ENCODE measurements at regions not wholly inside any gene's neighbourhood (a gene's known extent, or its start where the extent isn't known, plus 50 kb on each side); places are given as distances from the start of the nearest gene placed in this dataset.

DNA sequence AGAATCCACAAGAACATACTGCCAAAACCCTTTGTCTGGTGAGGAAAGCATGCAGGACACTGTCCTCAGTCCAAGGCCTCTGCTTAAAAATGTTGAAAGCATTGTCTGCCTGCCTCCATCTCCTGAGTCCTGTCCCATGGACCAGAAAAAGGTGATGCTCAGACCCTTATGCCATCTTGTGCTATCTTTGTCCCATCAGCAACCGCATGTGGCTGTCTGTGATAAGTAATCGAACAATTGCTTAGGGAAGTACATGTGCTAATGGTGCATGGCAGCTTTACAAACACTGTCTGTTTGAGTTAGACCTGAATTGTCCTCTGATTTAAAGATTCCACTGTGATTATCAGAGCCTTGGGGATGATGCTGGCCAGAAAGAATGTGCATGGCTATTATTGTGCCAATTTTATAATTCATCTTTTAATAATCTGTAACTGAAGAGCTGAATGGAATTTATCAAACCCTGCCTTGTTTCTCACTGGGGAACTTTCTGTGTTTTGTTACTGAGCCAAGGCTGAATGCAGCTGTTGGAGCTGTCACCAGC is 177.5 kb downstream of the DACT1 start:
- ChIA-PET CTCF (interaction anchor here (1.3 kb wide), 1 partner anchor 12 kb away, joined by 5 read pairs; no protein-coding TSS in a partner anchor), POLR2A (interaction anchor here (0.6 kb wide), 1 partner anchor 140 kb away, joined by 4 read pairs; no protein-coding TSS in a partner anchor)
- Mint-ChIP-seq H3K4me1 (no peaks in the 10 kb centered on the region), H3K4me3 (no peak overlapping the region), H3K27ac (no peak overlapping the region), H3K36me3 (no peaks in the 10 kb centered on the region), H3K9me3 (no peaks in the 10 kb centered on the region), H3K27me3 (ENCODE audit: low read depth) (no peaks in the 10 kb centered on the region)
- ATAC-seq (no peak), DNase-seq (ENCODE audit: low spot score) (no peak)
- no peak for TF ChIP-seq PRRX2 (CRISPR knock-in tag; IDR thresholded peaks at IDR 0.05)
- no peak for TF ChIP-seq ZBTB21 (CRISPR knock-in tag; IDR thresholded peaks at IDR 0.05; ENCODE audit: borderline replicate concordance)
- TF ChIP-seq, protein P1, sequence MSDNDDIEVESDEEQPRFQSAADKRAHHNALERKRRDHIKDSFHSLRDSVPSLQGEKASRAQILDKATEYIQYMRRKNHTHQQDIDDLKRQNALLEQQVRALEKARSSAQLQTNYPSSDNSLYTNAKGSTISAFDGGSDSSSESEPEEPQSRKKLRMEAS (CRISPR knock-in tag; IDR thresholded peaks at IDR 0.05): no peak

DNA sequence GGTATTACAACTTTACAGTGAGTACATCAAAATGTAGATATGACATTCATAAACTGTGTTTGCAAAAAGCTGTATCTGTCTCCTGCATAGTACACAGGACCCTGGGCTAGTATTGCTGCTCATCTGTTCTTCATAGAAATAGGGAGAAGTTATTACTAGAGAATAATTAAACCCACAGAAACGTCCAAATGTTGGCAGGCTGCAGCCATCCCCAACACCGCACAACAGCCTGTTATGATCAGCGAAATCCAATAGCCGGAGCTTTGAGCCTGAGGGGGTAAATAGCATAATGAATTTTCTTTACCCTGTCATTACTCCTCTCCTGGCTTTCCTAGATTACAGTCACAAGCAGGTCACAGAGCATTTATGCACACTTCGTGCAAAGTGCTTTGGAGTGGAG is 178.0 kb downstream of the DACT1 start:
- no peak for ATAC-seq
- no peak overlapping the region for H3K4me3 Mint-ChIP-seq
- no peak for DNase-seq (ENCODE audit: low spot score)
- H3K36me3 Mint-ChIP-seq: no peaks in the 10 kb centered on the region
- ChIA-PET CTCF (interaction anchor here (1.3 kb wide), 1 partner anchor 11 kb away, joined by 5 read pairs; no protein-coding TSS in a partner anchor), POLR2A (no interaction called here)
- H3K9me3 Mint-ChIP-seq: no peaks in the 10 kb centered on the region
- H3K4me1 Mint-ChIP-seq: no peaks in the 10 kb centered on the region
- H3K27me3 Mint-ChIP-seq (ENCODE audit: low read depth): no peaks in the 10 kb centered on the region
- no peak overlapping the region for H3K27ac Mint-ChIP-seq
- TF ChIP-seq, protein P2, sequence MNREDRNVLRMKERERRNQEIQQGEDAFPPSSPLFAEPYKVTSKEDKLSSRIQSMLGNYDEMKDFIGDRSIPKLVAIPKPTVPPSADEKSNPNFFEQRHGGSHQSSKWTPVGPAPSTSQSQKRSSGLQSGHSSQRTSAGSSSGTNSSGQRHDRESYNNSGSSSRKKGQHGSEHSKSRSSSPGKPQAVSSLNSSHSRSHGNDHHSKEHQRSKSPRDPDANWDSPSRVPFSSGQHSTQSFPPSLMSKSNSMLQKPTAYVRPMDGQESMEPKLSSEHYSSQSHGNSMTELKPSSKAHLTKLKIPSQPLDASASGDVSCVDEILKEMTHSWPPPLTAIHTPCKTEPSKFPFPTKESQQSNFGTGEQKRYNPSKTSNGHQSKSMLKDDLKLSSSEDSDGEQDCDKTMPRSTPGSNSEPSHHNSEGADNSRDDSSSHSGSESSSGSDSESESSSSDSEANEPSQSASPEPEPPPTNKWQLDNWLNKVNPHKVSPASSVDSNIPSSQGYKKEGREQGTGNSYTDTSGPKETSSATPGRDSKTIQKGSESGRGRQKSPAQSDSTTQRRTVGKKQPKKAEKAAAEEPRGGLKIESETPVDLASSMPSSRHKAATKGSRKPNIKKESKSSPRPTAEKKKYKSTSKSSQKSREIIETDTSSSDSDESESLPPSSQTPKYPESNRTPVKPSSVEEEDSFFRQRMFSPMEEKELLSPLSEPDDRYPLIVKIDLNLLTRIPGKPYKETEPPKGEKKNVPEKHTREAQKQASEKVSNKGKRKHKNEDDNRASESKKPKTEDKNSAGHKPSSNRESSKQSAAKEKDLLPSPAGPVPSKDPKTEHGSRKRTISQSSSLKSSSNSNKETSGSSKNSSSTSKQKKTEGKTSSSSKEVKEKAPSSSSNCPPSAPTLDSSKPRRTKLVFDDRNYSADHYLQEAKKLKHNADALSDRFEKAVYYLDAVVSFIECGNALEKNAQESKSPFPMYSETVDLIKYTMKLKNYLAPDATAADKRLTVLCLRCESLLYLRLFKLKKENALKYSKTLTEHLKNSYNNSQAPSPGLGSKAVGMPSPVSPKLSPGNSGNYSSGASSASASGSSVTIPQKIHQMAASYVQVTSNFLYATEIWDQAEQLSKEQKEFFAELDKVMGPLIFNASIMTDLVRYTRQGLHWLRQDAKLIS (CRISPR knock-in tag; IDR thresholded peaks at IDR 0.05; ENCODE audit: borderline replicate concordance): no peak
- TF ChIP-seq, protein P1 (CRISPR knock-in tag; IDR thresholded peaks at IDR 0.05): no peak
- TF ChIP-seq, protein P3, sequence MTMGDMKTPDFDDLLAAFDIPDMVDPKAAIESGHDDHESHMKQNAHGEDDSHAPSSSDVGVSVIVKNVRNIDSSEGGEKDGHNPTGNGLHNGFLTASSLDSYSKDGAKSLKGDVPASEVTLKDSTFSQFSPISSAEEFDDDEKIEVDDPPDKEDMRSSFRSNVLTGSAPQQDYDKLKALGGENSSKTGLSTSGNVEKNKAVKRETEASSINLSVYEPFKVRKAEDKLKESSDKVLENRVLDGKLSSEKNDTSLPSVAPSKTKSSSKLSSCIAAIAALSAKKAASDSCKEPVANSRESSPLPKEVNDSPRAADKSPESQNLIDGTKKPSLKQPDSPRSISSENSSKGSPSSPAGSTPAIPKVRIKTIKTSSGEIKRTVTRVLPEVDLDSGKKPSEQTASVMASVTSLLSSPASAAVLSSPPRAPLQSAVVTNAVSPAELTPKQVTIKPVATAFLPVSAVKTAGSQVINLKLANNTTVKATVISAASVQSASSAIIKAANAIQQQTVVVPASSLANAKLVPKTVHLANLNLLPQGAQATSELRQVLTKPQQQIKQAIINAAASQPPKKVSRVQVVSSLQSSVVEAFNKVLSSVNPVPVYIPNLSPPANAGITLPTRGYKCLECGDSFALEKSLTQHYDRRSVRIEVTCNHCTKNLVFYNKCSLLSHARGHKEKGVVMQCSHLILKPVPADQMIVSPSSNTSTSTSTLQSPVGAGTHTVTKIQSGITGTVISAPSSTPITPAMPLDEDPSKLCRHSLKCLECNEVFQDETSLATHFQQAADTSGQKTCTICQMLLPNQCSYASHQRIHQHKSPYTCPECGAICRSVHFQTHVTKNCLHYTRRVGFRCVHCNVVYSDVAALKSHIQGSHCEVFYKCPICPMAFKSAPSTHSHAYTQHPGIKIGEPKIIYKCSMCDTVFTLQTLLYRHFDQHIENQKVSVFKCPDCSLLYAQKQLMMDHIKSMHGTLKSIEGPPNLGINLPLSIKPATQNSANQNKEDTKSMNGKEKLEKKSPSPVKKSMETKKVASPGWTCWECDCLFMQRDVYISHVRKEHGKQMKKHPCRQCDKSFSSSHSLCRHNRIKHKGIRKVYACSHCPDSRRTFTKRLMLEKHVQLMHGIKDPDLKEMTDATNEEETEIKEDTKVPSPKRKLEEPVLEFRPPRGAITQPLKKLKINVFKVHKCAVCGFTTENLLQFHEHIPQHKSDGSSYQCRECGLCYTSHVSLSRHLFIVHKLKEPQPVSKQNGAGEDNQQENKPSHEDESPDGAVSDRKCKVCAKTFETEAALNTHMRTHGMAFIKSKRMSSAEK (CRISPR knock-in tag; IDR thresholded peaks at IDR 0.05; ENCODE audit: borderline replicate concordance): no peak
- no peak for TF ChIP-seq ESRRA (CRISPR knock-in tag; IDR thresholded peaks at IDR 0.05; ENCODE audit: borderline replicate concordance)
- TF ChIP-seq, protein P4, sequence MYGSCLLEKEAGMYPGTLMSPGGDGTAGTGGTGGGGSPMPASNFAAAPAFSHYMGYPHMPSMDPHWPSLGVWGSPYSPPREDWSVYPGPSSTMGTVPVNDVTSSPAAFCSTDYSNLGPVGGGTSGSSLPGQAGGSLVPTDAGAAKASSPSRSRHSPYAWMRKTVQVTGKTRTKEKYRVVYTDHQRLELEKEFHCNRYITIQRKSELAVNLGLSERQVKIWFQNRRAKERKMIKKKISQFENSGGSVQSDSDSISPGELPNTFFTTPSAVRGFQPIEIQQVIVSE (CRISPR knock-in tag; IDR thresholded peaks at IDR 0.05; ENCODE audit: borderline replicate concordance): no peak
- TF ChIP-seq, protein P5, sequence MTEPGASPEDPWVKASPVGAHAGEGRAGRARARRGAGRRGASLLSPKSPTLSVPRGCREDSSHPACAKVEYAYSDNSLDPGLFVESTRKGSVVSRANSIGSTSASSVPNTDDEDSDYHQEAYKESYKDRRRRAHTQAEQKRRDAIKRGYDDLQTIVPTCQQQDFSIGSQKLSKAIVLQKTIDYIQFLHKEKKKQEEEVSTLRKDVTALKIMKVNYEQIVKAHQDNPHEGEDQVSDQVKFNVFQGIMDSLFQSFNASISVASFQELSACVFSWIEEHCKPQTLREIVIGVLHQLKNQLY (CRISPR knock-in tag; IDR thresholded peaks at IDR 0.05): no peak
- TF ChIP-seq GABPB1 (CRISPR knock-in tag; IDR thresholded peaks at IDR 0.05): no peak
- TF ChIP-seq GTF2I (CRISPR knock-in tag; conservative IDR thresholded peaks at IDR 0.05): no peak
- no peak for TF ChIP-seq NR2C2 (CRISPR knock-in tag; IDR thresholded peaks at IDR 0.05)
- no peak for TF ChIP-seq ZNF317 (CRISPR knock-in tag; IDR thresholded peaks at IDR 0.05; ENCODE audit: borderline replicate concordance, low read depth)
- TF ChIP-seq CREB1 (CRISPR knock-in tag; IDR thresholded peaks at IDR 0.05): no peak
- no peak for TF ChIP-seq ZNF263 (CRISPR knock-in tag; IDR thresholded peaks at IDR 0.05; ENCODE audit: low read depth)
- no peak for TF ChIP-seq JUN (CRISPR knock-in tag; IDR thresholded peaks at IDR 0.05)
- TF ChIP-seq, protein P6, sequence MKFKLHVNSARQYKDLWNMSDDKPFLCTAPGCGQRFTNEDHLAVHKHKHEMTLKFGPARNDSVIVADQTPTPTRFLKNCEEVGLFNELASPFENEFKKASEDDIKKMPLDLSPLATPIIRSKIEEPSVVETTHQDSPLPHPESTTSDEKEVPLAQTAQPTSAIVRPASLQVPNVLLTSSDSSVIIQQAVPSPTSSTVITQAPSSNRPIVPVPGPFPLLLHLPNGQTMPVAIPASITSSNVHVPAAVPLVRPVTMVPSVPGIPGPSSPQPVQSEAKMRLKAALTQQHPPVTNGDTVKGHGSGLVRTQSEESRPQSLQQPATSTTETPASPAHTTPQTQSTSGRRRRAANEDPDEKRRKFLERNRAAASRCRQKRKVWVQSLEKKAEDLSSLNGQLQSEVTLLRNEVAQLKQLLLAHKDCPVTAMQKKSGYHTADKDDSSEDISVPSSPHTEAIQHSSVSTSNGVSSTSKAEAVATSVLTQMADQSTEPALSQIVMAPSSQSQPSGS (CRISPR knock-in tag; IDR thresholded peaks at IDR 0.05; ENCODE audit: borderline replicate concordance, low read depth): no peak
- TF ChIP-seq NFE2L1 (CRISPR knock-in tag; IDR thresholded peaks at IDR 0.05): no peak
- no peak for TF ChIP-seq ATF1 (CRISPR knock-in tag; IDR thresholded peaks at IDR 0.05)
- no peak for TF ChIP-seq FOXP1 (CRISPR knock-in tag; IDR thresholded peaks at IDR 0.05; ENCODE audit: borderline replicate concordance)
- TF ChIP-seq TCF7 (CRISPR knock-in tag; IDR thresholded peaks at IDR 0.05; ENCODE audit: low read depth): no peak
